ENCODE measurements at regions not wholly inside any gene's neighbourhood (a gene's known extent, or its start where the extent isn't known, plus 50 kb on each side); places are given as distances from the start of the nearest gene placed in this dataset.

- intact Hi-C loops (cut with DNase I): no loop called here
- DNase-seq (ENCODE audit: low spot score): no peak
Observed at GRCh38 chr9:88077071-88077617, 61.1 kb downstream of the SPATA31C2 start.

GRCh38 chr9:88076286-88077070, 61.8 kb downstream of the SPATA31C2 start:
- intact Hi-C loops (cut with DNase I): no loop called here
- DNase-seq (ENCODE audit: low spot score): peak; percentile 87

GRCh38 chr9:88075966-88076285, 62.3 kb downstream of the SPATA31C2 start:
- intact Hi-C loops (cut with DNase I): no loop called here
- no peak for DNase-seq (ENCODE audit: low spot score)

- intact Hi-C loops (cut with DNase I): no loop called here
- DNase-seq (ENCODE audit: low spot score): no peak
Observed at GRCh38 chr9:88075506-88075905, 62.8 kb downstream of the SPATA31C2 start.

- DNase-seq (ENCODE audit: low spot score): no peak
- intact Hi-C loops (cut with DNase I): no loop called here
Observed at GRCh38 chr9:88074931-88075330, 63.3 kb downstream of the SPATA31C2 start.

- DNase-seq (ENCODE audit: low spot score): no peak
- intact Hi-C loops (cut with DNase I): no loop called here
Observed at GRCh38 chr9:88072831-88073375, 65.4 kb downstream of the SPATA31C2 start.

GRCh38 chr9:88071331-88071730, 66.9 kb downstream of the SPATA31C2 start:
- DNase-seq (ENCODE audit: low spot score): no peak
- intact Hi-C loops (cut with DNase I): no loop called here

- no peak for DNase-seq (ENCODE audit: low spot score)
- intact Hi-C loops (cut with DNase I): no loop called here
Observed at GRCh38 chr9:88065619-88066018, 72.7 kb downstream of the SPATA31C2 start.

- no peak for DNase-seq (ENCODE audit: low spot score)
- intact Hi-C loops (cut with DNase I): no loop called here
Observed at GRCh38 chr9:88064554-88064953, 73.7 kb downstream of the SPATA31C2 start.

GRCh38 chr9:88060746-88061145, 77.5 kb downstream of the SPATA31C2 start:
- intact Hi-C loops (cut with DNase I): no loop called here
- no peak for DNase-seq (ENCODE audit: low spot score)

- DNase-seq (ENCODE audit: low spot score): no peak
- intact Hi-C loops (cut with DNase I): no loop called here
Observed at GRCh38 chr9:88059469-88059868, 78.8 kb downstream of the SPATA31C2 start.

GRCh38 chr9:88056876-88057275, 81.4 kb downstream of the SPATA31C2 start:
- intact Hi-C loops (cut with DNase I): no loop called here

GRCh38 chr9:88053856-88054501, 79.6 kb upstream of the CDK20 start:
- intact Hi-C loops (cut with DNase I): no loop called here
- DNase-seq (ENCODE audit: low spot score): no peak

More at GRCh38 chr9:88056876-88057275, 81.4 kb downstream of the SPATA31C2 start:
- no peak for DNase-seq (ENCODE audit: low spot score)

GRCh38 chr9:88052321-88052965, 78.1 kb upstream of the CDK20 start:
- intact Hi-C loops (cut with DNase I): no loop called here
- DNase-seq (ENCODE audit: low spot score): no peak

GRCh38 chr9:88051138-88051537, 76.8 kb upstream of the CDK20 start:
- intact Hi-C loops (cut with DNase I): no loop called here
- no peak for DNase-seq (ENCODE audit: low spot score)

GRCh38 chr9:88049677-88050307, 75.5 kb upstream of the CDK20 start:
- DNase-seq (ENCODE audit: low spot score): no peak
- intact Hi-C loops (cut with DNase I): no loop called here

GRCh38 chr9:88046542-88046941, 72.2 kb upstream of the CDK20 start:
- intact Hi-C loops (cut with DNase I): no loop called here
- no peak for DNase-seq (ENCODE audit: low spot score)

- DNase-seq (ENCODE audit: low spot score): no peak
- intact Hi-C loops (cut with DNase I): no loop called here
Observed at GRCh38 chr9:88045686-88046085, 71.4 kb upstream of the CDK20 start.

GRCh38 chr9:88044200-88044599, 69.9 kb upstream of the CDK20 start:
- DNase-seq (ENCODE audit: low spot score): no peak
- intact Hi-C loops (cut with DNase I): no loop called here

GRCh38 chr9:88043647-88044046, 69.3 kb upstream of the CDK20 start:
- intact Hi-C loops (cut with DNase I): no loop called here
- no peak for DNase-seq (ENCODE audit: low spot score)
